ENCODE measurements at regions not wholly inside any gene's neighbourhood (a gene's known extent, or its start where the extent isn't known, plus 50 kb on each side); places are given as distances from the start of the nearest gene placed in this dataset.

DNA sequence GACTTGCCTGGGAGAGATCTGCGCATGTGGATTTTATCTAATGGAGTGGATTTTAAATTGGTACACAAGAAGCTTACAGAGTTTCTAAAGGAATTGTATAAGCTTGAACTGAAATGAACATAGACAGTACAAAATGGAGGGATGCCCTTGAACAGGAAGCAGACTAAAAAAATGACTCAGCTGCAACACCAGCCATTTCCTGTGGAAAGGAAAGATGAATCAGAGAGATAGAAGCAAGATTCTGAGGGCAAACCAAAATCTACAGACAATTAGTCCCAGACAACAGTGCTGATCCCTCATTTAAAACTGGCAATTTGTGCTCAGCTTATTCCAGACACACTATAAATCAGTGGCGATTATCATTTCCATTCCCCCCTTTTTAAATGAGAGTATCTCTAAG, 114.6 kb upstream of the TCF21 start:
- no peaks in the 10 kb centered on the region for H3K27me3 ChIP-seq (ENCODE audit: insufficient read depth, poor library complexity, severe bottlenecking)
- no peak overlapping the region for H3K27ac ChIP-seq (replicated peaks)
- DNase-seq (ENCODE audit: low read depth in 1 of 2, low spot score in 1 of 2), result no peak
- TF ChIP-seq POLR2AphosphoS5 (IDR thresholded peaks at IDR 0.05; ENCODE audit: low read depth) (no peak), SPI1 (IDR thresholded peaks at IDR 0.05; ENCODE audit: borderline replicate concordance, low read depth) (no peak), GABPA (IDR thresholded peaks at IDR 0.05; ENCODE audit: low read depth) (no peak)
- TF ChIP-seq, protein P1, sequence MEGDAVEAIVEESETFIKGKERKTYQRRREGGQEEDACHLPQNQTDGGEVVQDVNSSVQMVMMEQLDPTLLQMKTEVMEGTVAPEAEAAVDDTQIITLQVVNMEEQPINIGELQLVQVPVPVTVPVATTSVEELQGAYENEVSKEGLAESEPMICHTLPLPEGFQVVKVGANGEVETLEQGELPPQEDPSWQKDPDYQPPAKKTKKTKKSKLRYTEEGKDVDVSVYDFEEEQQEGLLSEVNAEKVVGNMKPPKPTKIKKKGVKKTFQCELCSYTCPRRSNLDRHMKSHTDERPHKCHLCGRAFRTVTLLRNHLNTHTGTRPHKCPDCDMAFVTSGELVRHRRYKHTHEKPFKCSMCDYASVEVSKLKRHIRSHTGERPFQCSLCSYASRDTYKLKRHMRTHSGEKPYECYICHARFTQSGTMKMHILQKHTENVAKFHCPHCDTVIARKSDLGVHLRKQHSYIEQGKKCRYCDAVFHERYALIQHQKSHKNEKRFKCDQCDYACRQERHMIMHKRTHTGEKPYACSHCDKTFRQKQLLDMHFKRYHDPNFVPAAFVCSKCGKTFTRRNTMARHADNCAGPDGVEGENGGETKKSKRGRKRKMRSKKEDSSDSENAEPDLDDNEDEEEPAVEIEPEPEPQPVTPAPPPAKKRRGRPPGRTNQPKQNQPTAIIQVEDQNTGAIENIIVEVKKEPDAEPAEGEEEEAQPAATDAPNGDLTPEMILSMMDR (IDR thresholded peaks at IDR 0.05; ENCODE audit: insufficient read depth, low read length), result no peak
- TF ChIP-seq, protein P2, sequence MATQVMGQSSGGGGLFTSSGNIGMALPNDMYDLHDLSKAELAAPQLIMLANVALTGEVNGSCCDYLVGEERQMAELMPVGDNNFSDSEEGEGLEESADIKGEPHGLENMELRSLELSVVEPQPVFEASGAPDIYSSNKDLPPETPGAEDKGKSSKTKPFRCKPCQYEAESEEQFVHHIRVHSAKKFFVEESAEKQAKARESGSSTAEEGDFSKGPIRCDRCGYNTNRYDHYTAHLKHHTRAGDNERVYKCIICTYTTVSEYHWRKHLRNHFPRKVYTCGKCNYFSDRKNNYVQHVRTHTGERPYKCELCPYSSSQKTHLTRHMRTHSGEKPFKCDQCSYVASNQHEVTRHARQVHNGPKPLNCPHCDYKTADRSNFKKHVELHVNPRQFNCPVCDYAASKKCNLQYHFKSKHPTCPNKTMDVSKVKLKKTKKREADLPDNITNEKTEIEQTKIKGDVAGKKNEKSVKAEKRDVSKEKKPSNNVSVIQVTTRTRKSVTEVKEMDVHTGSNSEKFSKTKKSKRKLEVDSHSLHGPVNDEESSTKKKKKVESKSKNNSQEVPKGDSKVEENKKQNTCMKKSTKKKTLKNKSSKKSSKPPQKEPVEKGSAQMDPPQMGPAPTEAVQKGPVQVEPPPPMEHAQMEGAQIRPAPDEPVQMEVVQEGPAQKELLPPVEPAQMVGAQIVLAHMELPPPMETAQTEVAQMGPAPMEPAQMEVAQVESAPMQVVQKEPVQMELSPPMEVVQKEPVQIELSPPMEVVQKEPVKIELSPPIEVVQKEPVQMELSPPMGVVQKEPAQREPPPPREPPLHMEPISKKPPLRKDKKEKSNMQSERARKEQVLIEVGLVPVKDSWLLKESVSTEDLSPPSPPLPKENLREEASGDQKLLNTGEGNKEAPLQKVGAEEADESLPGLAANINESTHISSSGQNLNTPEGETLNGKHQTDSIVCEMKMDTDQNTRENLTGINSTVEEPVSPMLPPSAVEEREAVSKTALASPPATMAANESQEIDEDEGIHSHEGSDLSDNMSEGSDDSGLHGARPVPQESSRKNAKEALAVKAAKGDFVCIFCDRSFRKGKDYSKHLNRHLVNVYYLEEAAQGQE (IDR thresholded peaks at IDR 0.05; ENCODE audit: insufficient replicate concordance, low read depth), result no peak
- no peak overlapping the region for H3K4me3 ChIP-seq (replicated peaks; ENCODE audit: insufficient read depth, low read length)

DNA sequence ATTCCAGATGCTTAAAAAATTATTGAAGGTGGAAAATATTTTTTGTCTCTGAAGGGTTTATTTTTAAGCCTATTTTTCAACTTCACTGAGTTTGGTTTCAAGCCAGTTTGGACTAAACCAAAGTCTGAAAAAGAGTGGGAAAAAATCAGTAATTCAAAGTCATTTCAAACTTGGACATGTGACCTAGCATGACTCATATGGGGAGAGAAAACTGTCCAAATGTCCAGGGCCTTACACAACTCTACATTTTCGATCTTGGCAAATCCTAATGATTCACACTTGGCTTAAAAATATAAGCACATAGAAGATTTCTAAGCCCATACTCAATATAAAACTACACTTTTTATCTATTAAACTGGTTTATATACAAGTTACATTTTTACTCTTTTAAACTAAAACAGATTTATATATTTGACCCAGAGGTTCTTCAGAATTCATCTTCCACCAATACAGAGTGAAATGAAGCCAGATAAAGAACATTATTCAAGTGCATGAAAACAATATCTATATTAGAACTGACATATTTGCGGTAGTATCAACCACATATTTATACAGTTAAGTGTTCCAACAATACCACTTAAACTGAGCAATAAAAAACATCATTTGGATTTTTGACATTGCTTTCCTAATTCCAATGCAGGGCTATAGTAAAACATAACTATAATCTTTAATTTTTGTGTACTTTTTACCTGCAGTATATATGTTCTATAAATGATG, 110.3 kb upstream of the TCF21 start:
- no peak overlapping the region for H3K27ac ChIP-seq (replicated peaks)
- DNase-seq (ENCODE audit: low read depth in 1 of 2, low spot score in 1 of 2), result no peak
- TF ChIP-seq, protein P1 (IDR thresholded peaks at IDR 0.05; ENCODE audit: insufficient read depth, low read length), result no peak
- TF ChIP-seq GABPA (IDR thresholded peaks at IDR 0.05; ENCODE audit: low read depth) (no peak), POLR2AphosphoS5 (IDR thresholded peaks at IDR 0.05; ENCODE audit: low read depth) (no peak), SPI1 (IDR thresholded peaks at IDR 0.05; ENCODE audit: borderline replicate concordance, low read depth) (no peak)
- TF ChIP-seq, protein P2 (IDR thresholded peaks at IDR 0.05; ENCODE audit: insufficient replicate concordance, low read depth), result no peak

DNA sequence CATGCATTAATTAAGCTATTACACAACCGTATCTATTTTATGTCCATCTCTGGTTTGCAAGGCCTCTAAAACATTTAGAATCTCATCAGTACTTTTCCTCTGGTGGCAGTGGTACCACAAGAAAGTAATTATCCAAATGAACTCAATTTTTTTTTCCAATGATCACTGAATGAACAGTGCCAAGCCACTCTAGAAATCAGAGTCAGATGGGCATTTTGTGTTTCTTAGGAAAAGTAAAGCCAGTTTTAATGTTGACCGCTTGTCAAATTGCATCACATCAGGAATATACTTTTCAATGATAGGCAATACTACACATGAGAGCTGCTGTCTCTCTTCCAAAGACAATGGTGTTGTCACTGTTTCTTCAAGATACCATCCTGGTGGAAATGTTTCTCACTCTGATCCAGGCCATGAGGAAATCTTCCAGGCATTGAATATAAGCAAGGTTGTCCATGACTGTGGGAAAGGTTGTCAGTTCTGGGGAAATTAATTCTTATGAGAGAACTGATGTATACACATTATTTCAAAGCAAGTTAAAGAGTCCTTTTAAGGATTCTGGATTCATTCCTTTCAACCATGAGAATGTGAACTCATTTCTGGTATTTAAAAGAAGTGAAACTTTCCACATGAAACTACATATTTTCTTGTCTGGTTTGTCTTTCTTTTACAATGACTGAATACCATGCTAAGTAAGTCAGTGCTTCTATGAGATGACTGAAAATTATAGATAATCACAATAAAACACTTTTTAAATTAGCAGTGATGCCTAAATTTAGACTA, 108.8 kb upstream of the TCF21 start:
- TF ChIP-seq SPI1 (IDR thresholded peaks at IDR 0.05; ENCODE audit: borderline replicate concordance, low read depth) (no peak), GABPA (IDR thresholded peaks at IDR 0.05; ENCODE audit: low read depth) (no peak), POLR2AphosphoS5 (IDR thresholded peaks at IDR 0.05; ENCODE audit: low read depth) (no peak)
- TF ChIP-seq, protein P2 (IDR thresholded peaks at IDR 0.05; ENCODE audit: insufficient replicate concordance, low read depth), result no peak
- TF ChIP-seq, protein P1 (IDR thresholded peaks at IDR 0.05; ENCODE audit: insufficient read depth, low read length), result no peak
- no peak for DNase-seq (ENCODE audit: low read depth in 1 of 2, low spot score in 1 of 2)
- Histone ChIP-seq H3K27ac (replicated peaks) (no peak overlapping the region), H3K4me3 (replicated peaks; ENCODE audit: insufficient read depth, low read length) (no peak overlapping the region), H3K27me3 (ENCODE audit: insufficient read depth, poor library complexity, severe bottlenecking) (no peaks in the 10 kb centered on the region)

More for the DNA sequence above, 110.3 kb upstream of the TCF21 start:
- Histone ChIP-seq H3K4me3 (replicated peaks; ENCODE audit: insufficient read depth, low read length) (no peak overlapping the region), H3K27me3 (ENCODE audit: insufficient read depth, poor library complexity, severe bottlenecking) (no peaks in the 10 kb centered on the region)

Data from HL-60 (cell line).